Liver (tissue), 8 donors: ENCODE measurements at regions not wholly inside any gene's neighbourhood (a gene's known extent, or its start where the extent isn't known, plus 50 kb on each side); places are given as distances from the start of the nearest gene placed in this dataset.

Experiments used
- DNase-seq: peaks from one replicate; pipeline ENCODE4 v3.0.0-alpha.2; 2017; ENCODE audit warnings: low spot score
- H3K27ac ChIP-seq, 2 donors: one replicate each; pipeline ENCODE4 v1.7.0; 2013; ENCODE audit warnings: inconsistent platforms in 2 of 2, low read length in 2 of 2, control low read depth in 1 of 2, low read depth in 1 of 2, mild to moderate bottlenecking in 1 of 2
- H3K27me3 ChIP-seq, 4 donors: one replicate each; pipeline versions ENCODE4 v1.6.1 to v1.7.0; 2013; ENCODE audit warnings: low read length in 3 of 4, inconsistent platforms in 1 of 4, mild to moderate bottlenecking in 1 of 4, moderate library complexity in 1 of 4; ENCODE audit not compliant: control insufficient read depth in 4 of 4, insufficient read depth in 4 of 4
- H3K36me3 ChIP-seq, 4 donors: one replicate each; pipeline versions ENCODE4 v1.6.1 to v1.7.0; 2013; ENCODE audit warnings: low read length in 3 of 4, mild to moderate bottlenecking in 3 of 4, low read depth in 1 of 4, moderate library complexity in 1 of 4; ENCODE audit not compliant: control insufficient read depth in 4 of 4, insufficient read depth in 3 of 4
- H3K4me1 ChIP-seq, 4 donors: one replicate each; pipeline versions ENCODE4 v1.6.1 to v1.7.0; 2013; ENCODE audit warnings: low read length in 3 of 4, mild to moderate bottlenecking in 3 of 4, moderate library complexity in 1 of 4; ENCODE audit not compliant: control insufficient read depth in 4 of 4, insufficient read depth in 4 of 4
- H3K4me3 ChIP-seq, 3 donors: one replicate each; pipeline versions ENCODE4 v1.6.1 to v1.7.0; 2013; ENCODE audit warnings: low read length in 3 of 3, control low read depth in 1 of 3, low read depth in 1 of 3, mild to moderate bottlenecking in 1 of 3
- H3K9ac ChIP-seq, 2 donors: one replicate each; pipeline ENCODE4 v1.7.0; 2013; ENCODE audit warnings: low read length in 2 of 2, mild to moderate bottlenecking in 2 of 2, moderate library complexity in 2 of 2, control low read depth in 1 of 2, low read depth in 1 of 2
- H3K9me3 ChIP-seq, 4 donors: one replicate each; pipeline versions ENCODE4 v1.6.1 to v1.7.0; 2013; ENCODE audit warnings: low read length in 3 of 4; ENCODE audit not compliant: control insufficient read depth in 4 of 4
- EGR1 ChIP-seq, 2 donors: IDR thresholded peaks; 2 replicates each; pipeline ENCODE4 v1.6.1; 2016 to 2018; ENCODE audit warnings: antibody characterized with exemption in 2 of 2, low read depth in 2 of 2
- FOXA2 ChIP-seq: IDR thresholded peaks from 2 replicates; pipeline ENCODE4 v1.6.1; 2016; ENCODE audit warnings: antibody characterized with exemption
- GABPA ChIP-seq, 2 donors: IDR thresholded peaks in 1 of 2; conservative IDR thresholded peaks in 1 of 2; 2 replicates each; pipeline ENCODE4 v1.6.1; 2016; ENCODE audit warnings: antibody characterized with exemption in 2 of 2, mild to moderate bottlenecking in 1 of 2, moderate library complexity in 1 of 2
- HNF4A ChIP-seq, 2 donors: conservative IDR thresholded peaks; 2 replicates each; pipeline ENCODE4 v1.6.1; 2016; ENCODE audit warnings: antibody characterized with exemption in 2 of 2, mild to moderate bottlenecking in 2 of 2
- HNF4G ChIP-seq: IDR thresholded peaks from 2 replicates; pipeline ENCODE4 v1.6.1; 2016; ENCODE audit warnings: antibody characterized with exemption
- JUND ChIP-seq, 2 donors: IDR thresholded peaks; 2 replicates each; pipeline ENCODE4 v1.6.1; 2016; ENCODE audit warnings: antibody characterized with exemption in 2 of 2
- RAD21 ChIP-seq, 2 donors: IDR thresholded peaks; 2 replicates each; pipeline ENCODE4 v1.6.1; 2016; ENCODE audit warnings: antibody characterized with exemption in 2 of 2, mild to moderate bottlenecking in 2 of 2
- RXRA ChIP-seq, 2 donors: IDR thresholded peaks; 2 replicates each; pipeline ENCODE4 v1.6.1; 2017 to 2018; ENCODE audit warnings: antibody characterized with exemption in 2 of 2, mild to moderate bottlenecking in 1 of 2
- SP1 ChIP-seq: IDR thresholded peaks from 2 replicates; pipeline ENCODE4 v1.6.1; 2018; ENCODE audit warnings: antibody characterized with exemption, mild to moderate bottlenecking
- TAF1 ChIP-seq: conservative IDR thresholded peaks from 2 replicates; pipeline ENCODE4 v1.6.1; 2016; ENCODE audit warnings: antibody characterized with exemption, mild to moderate bottlenecking
- YY1 ChIP-seq: IDR thresholded peaks from 2 replicates; pipeline ENCODE4 v1.6.1; 2016; ENCODE audit warnings: antibody characterized with exemption, mild to moderate bottlenecking
- WGBS: extraction: QIAGEN DNeasy Blood & Tissue Kit; methylation state at CpG from one replicate; pipeline ENCODE4 v1.1.7; 2013; 5-methylcytosine and 5-hydroxymethylcytosine counted together
- TF ChIP-seq, protein P1 (sequence below): IDR thresholded peaks from 2 replicates; pipeline ENCODE4 v1.6.1; 2016; ENCODE audit warnings: antibody characterized with exemption
- TF ChIP-seq, protein P2 (sequence below): IDR thresholded peaks from 2 replicates; pipeline ENCODE4 v1.6.1; 2016; ENCODE audit warnings: antibody characterized with exemption, mild to moderate bottlenecking
- TF ChIP-seq, protein P3 (sequence below): fragments of 150-350 bp; IDR thresholded peaks from 2 replicates; pipeline ENCODE4 v1.5.1; 2017; ENCODE audit warnings: improper control_type of control experiment, low read depth, low read length; ENCODE audit not compliant: missing input control
- donor health status: healthy.
- donor health status: healthy.
- donor health status: healthy.
- donor health status: healthy.
- donor health status: healthy.

DNA sequence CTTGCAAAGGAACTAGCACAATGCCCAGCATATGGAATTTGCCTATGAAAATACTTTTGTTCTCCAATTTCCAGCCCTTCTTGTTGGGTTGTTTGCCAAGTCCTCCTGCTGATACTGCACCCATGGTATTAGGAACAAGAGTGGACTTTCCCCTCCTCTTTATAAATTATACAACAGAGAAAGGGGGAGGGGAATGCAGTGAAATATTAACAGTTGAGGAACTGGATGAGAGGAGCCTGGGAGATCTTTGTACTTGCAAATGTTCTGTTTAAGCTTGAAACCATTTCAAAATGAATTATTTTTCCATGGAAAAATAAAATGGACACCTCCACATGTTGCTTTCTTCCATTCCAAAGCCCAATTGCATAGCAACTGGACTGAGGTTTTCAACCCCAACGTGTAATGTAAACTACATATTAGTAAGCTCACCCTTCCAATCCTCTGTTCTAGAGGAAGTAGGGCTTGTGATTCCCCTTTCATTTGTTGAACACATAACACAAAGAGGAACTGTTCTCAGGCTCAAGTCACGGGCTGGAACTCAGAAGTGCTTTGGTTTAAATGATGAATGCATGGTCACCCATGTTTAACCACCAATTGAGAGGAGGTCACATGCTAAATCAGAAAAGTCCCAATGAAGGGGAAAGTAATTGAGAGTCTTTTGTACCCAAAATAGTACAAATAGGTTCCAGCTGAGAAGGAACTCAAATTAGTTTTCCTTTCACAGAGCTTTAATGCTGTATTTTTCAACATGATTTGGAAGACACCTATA lies 66.2 kb upstream of the ZC3H12C start:
- 63% methylated on average over 2 of the region's 2 CpGs for WGBS
- H3K36me3 ChIP-seq = no peaks in the 10 kb centered on the region
- H3K4me3 ChIP-seq = peak overlapping the region in 1 of 3 donors; percentile 4
- no peaks in the 10 kb centered on the region for H3K27me3 ChIP-seq
- no peak for DNase-seq
- H3K9me3 ChIP-seq = peaks cover 0 to 8% (median under 1%) of the 10 kb centered on the region in 4 donors
- TF ChIP-seq, protein P1, sequence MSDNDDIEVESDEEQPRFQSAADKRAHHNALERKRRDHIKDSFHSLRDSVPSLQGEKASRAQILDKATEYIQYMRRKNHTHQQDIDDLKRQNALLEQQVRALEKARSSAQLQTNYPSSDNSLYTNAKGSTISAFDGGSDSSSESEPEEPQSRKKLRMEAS = peak; percentile 18
- peak; percentile 67 for TF ChIP-seq SP1
- TF ChIP-seq TAF1 = no peak
- no peak for TF ChIP-seq FOXA2
- peak; percentile 65 to 80 for TF ChIP-seq HNF4A (conservative IDR thresholded peaks at IDR 0.05)
- peak in 1 of 2 donors; percentile 12 for TF ChIP-seq RXRA (IDR thresholded peaks at IDR 0.05)
- TF ChIP-seq YY1 = peak; percentile 8
- peak; percentile 47 for TF ChIP-seq HNF4G
- H3K27ac ChIP-seq = no peak overlapping the region
- no peak overlapping the region for H3K9ac ChIP-seq
- H3K4me1 ChIP-seq = peaks cover 0 to 6% (median 3%) of the 10 kb centered on the region in 4 donors

DNA sequence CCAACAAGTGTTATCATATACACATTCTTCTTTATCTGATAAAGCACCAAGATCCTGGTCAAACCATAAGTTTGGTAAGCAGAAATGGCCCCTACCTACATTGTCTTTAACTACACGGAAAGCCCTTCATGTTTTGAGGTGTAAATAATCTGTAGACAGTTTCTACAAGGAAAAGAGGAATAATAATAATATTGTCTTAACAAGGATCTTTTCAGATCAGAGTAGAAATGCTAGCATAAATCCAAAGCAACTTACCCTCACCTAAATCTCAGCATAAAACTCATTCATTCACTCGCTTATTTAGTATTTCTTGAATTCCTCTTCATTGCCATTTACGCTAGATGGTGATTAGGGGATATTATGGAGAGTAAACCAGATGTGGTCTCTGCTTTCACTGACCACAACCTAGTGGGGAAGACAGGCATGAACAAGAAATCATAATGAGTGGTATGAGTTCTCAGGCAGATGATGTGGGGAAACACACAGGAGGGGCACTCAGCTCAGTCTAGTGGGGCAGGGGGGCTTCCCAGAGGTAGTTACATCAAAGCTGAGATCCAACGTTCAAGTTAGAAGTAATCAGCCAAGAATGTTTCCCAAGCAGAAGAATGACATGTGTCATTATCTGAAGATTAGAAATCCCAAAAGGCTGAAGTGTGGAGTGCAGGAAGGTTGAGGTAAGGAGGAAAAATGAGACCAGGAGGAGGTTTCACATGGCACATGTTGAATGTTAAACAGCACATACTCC lies 65.4 kb upstream of the ZC3H12C start:
- Histone ChIP-seq H3K9me3 (peaks cover 0 to 8% (median under 1%) of the 10 kb centered on the region in 4 donors), H3K9ac (no peak overlapping the region), H3K4me3 (peak overlapping the region in 1 of 3 donors; percentile 34), H3K27ac (no peak overlapping the region), H3K4me1 (peaks cover 0 to 6% (median 3%) of the 10 kb centered on the region in 4 donors), H3K27me3 (no peaks in the 10 kb centered on the region), H3K36me3 (no peaks in the 10 kb centered on the region)
- TF ChIP-seq RAD21 (IDR thresholded peaks at IDR 0.05) (no peak), YY1 (no peak), GABPA (IDR thresholded peaks at IDR 0.05 in 1 of 2, conservative IDR thresholded peaks at IDR 0.05 in 1 of 2) (no peak), JUND (IDR thresholded peaks at IDR 0.05) (no peak), FOXA2 (no peak), SP1 (no peak), EGR1 (IDR thresholded peaks at IDR 0.05; ENCODE audit: low read depth in 2 of 2) (no peak), TAF1 (no peak)
- TF ChIP-seq, protein P2, sequence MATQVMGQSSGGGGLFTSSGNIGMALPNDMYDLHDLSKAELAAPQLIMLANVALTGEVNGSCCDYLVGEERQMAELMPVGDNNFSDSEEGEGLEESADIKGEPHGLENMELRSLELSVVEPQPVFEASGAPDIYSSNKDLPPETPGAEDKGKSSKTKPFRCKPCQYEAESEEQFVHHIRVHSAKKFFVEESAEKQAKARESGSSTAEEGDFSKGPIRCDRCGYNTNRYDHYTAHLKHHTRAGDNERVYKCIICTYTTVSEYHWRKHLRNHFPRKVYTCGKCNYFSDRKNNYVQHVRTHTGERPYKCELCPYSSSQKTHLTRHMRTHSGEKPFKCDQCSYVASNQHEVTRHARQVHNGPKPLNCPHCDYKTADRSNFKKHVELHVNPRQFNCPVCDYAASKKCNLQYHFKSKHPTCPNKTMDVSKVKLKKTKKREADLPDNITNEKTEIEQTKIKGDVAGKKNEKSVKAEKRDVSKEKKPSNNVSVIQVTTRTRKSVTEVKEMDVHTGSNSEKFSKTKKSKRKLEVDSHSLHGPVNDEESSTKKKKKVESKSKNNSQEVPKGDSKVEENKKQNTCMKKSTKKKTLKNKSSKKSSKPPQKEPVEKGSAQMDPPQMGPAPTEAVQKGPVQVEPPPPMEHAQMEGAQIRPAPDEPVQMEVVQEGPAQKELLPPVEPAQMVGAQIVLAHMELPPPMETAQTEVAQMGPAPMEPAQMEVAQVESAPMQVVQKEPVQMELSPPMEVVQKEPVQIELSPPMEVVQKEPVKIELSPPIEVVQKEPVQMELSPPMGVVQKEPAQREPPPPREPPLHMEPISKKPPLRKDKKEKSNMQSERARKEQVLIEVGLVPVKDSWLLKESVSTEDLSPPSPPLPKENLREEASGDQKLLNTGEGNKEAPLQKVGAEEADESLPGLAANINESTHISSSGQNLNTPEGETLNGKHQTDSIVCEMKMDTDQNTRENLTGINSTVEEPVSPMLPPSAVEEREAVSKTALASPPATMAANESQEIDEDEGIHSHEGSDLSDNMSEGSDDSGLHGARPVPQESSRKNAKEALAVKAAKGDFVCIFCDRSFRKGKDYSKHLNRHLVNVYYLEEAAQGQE = no peak
- TF ChIP-seq, protein P1 = no peak
- TF ChIP-seq, protein P3, sequence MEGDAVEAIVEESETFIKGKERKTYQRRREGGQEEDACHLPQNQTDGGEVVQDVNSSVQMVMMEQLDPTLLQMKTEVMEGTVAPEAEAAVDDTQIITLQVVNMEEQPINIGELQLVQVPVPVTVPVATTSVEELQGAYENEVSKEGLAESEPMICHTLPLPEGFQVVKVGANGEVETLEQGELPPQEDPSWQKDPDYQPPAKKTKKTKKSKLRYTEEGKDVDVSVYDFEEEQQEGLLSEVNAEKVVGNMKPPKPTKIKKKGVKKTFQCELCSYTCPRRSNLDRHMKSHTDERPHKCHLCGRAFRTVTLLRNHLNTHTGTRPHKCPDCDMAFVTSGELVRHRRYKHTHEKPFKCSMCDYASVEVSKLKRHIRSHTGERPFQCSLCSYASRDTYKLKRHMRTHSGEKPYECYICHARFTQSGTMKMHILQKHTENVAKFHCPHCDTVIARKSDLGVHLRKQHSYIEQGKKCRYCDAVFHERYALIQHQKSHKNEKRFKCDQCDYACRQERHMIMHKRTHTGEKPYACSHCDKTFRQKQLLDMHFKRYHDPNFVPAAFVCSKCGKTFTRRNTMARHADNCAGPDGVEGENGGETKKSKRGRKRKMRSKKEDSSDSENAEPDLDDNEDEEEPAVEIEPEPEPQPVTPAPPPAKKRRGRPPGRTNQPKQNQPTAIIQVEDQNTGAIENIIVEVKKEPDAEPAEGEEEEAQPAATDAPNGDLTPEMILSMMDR = no peak
- WGBS = 87% methylated on average over 4 of the region's 4 CpGs
- no peak for DNase-seq
